ENCODE measurements at regions not wholly inside any gene's neighbourhood (a gene's known extent, or its start where the extent isn't known, plus 50 kb on each side); places are given as distances from the start of the nearest gene placed in this dataset.

DNA sequence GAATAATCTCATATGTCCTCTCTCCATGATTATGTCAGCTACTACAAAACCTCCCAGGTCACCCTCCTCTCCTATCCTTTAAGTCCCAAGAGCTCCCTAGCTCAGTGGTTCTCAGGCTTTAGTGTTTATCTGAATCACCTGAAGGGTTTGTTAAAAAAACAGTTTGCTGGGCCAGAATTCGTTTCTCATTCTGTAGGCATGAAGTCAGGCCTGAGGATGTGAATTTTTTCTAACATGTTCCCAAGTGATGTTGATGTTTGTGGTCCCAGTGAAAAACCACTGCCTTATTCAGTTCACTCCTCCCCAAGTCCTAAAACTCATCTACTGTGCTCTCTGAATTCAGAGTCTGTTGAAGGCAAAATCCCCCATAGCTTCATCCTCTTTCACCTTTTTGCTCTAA lies 241.4 kb downstream of the ETNK1 start:
- no peak for DNase-seq (ENCODE audit: insufficient read length, low spot score)
- TF ChIP-seq, protein P1, sequence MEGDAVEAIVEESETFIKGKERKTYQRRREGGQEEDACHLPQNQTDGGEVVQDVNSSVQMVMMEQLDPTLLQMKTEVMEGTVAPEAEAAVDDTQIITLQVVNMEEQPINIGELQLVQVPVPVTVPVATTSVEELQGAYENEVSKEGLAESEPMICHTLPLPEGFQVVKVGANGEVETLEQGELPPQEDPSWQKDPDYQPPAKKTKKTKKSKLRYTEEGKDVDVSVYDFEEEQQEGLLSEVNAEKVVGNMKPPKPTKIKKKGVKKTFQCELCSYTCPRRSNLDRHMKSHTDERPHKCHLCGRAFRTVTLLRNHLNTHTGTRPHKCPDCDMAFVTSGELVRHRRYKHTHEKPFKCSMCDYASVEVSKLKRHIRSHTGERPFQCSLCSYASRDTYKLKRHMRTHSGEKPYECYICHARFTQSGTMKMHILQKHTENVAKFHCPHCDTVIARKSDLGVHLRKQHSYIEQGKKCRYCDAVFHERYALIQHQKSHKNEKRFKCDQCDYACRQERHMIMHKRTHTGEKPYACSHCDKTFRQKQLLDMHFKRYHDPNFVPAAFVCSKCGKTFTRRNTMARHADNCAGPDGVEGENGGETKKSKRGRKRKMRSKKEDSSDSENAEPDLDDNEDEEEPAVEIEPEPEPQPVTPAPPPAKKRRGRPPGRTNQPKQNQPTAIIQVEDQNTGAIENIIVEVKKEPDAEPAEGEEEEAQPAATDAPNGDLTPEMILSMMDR (IDR thresholded peaks at IDR 0.05; ENCODE audit: insufficient read depth, missing control alignments): no peak
- no peak for FAIRE-seq

GRCh38 chr12:22874151-22874550 lies 249.2 kb downstream of the ETNK1 start:
- FAIRE-seq: no peak

GRCh38 chr12:22876262-22876661 lies 251.3 kb downstream of the ETNK1 start:
- TF ChIP-seq, protein P1 (IDR thresholded peaks at IDR 0.05; ENCODE audit: insufficient read depth, missing control alignments): no peak
- no peak for FAIRE-seq
- DNase-seq (ENCODE audit: insufficient read length, low spot score): no peak

More at GRCh38 chr12:22874151-22874550, 249.2 kb downstream of the ETNK1 start:
- no peak for DNase-seq (ENCODE audit: insufficient read length, low spot score)
- TF ChIP-seq, protein P1 (IDR thresholded peaks at IDR 0.05; ENCODE audit: insufficient read depth, missing control alignments): no peak

DNA sequence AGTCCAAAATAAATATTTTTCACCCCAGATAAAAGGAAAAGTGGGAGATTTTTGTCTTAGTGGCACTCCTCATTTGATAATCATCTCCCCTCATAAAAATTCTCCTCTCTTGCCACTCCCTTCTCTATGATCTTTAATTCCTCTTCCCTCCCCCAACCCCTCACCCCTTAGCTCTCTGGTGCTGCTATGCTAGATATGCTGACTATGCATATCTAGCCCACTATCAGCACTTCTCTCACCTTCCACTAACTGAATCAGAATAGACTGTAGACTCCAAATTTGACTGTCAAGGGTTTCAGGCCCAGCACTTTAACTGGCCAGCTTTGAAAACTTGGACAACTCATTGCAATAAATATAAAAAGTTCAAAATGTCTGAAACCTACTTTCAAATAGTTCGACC lies 254.2 kb downstream of the ETNK1 start:
- no peak for DNase-seq (ENCODE audit: insufficient read length, low spot score)
- TF ChIP-seq, protein P1 (IDR thresholded peaks at IDR 0.05; ENCODE audit: insufficient read depth, missing control alignments): no peak
- no peak for FAIRE-seq

DNA sequence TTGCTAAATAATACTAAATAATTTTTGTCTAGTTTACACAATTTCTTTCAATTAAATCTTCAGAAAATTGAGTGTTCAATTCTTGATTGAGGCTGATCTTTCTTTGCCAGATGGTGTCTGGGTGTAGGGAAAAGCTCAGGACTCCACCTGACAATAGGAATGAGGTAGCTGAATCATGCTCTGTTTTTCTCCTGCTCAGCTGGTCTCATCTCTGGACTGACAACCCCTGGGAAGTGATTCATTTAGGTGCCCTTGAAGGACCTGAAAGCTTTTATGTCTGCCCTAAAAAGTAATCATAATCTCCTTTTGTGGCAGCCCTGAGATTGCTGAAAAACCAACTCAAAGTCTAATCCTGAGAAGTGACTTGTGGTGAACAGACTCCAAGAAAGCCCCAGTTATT lies 255.4 kb downstream of the ETNK1 start:
- FAIRE-seq: no peak
- TF ChIP-seq, protein P1 (IDR thresholded peaks at IDR 0.05; ENCODE audit: insufficient read depth, missing control alignments): no peak
- no peak for DNase-seq (ENCODE audit: insufficient read length, low spot score)

DNA sequence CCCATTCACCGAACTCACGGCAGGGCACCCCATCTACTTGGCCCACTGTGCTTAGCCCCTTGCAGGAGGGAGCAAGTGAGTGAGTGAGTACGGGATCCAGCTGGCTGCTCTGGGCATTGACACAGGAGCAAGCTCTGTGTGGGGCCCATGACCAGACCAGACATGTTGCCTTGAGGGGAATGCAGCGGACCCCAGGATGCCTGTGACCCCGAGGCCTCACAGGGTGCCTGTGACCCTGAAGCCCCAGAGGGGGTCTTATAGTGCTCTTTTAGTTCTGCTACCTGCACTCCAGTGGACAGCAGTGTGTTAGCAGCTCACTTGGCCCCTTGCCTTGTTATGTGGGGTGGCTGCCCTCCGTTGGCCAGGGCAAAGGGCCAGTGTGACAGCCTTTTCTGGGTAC lies 255.8 kb downstream of the ETNK1 start:
- TF ChIP-seq, protein P1 (IDR thresholded peaks at IDR 0.05; ENCODE audit: insufficient read depth, missing control alignments): no peak
- no peak for DNase-seq (ENCODE audit: insufficient read length, low spot score)
- FAIRE-seq: no peak

DNA sequence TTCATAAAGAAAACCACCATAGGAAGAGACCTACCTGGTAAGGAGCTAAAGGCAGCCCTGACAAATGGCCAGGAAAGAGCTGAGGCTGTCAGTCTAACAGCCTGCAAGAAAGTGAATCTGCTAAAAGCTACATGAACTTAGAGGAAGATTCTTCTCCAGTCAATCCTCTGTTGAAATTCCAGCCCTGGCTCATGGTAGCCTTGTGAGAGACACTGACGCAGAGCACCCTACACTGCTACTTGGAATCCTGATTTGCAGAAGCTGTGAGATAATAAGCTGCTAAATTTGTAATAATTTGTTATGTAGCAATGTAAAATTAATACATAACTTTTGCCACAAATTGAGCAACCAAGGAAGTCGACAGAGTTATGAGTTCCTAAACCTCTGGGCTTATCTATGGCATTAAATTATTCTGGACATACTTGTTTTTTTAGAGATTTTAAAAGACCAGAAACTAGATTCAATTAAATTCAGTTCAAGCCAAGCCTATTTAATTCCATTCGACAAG lies 257.0 kb downstream of the ETNK1 start:
- DNase-seq (ENCODE audit: insufficient read length, low spot score): no peak
- no peak for FAIRE-seq
- TF ChIP-seq, protein P1 (IDR thresholded peaks at IDR 0.05; ENCODE audit: insufficient read depth, missing control alignments): no peak
